ENCODE measurements at regions not wholly inside any gene's neighbourhood (a gene's known extent, or its start where the extent isn't known, plus 50 kb on each side); places are given as distances from the start of the nearest gene placed in this dataset.

DNA sequence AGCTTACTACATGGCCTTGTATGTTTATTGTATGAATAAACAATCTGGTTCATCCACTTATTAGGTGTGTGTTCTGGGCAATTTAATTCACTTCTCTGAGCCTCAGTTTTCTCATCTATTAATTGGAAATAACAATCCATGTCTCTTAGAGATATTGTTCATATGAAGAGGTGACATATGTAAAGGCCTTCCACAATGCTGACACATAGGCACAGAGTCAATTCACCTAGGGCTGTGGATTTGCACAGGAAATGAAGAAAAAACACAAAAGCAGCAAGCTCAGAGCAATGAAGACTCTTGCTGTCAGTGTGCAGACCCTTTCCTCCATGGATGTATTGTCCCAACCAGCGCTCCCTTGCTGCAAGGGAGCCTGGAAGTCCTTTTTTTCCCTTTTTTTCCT lies 195.2 kb upstream of the CAMK1G start:
- DNase-seq = no peak

DNA sequence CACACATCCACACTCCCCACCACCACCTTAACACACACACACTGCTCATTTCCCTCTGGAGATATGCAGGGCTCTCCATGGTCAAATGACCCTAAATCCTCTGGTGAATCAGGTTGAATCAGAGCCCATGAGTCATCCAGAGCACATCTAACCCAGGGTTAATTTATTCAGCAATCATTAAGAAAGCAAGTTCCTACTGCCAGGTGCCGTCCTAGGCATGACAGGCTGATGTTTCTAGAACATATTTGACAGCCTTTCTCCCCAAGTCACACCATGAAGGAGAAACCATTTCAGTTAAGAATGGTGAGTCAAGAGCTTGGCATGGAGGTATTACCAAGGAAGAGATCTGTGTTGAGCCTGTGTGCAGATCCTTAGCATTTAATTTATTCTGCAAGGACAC lies 194.3 kb upstream of the CAMK1G start:
- DNase-seq = no peak

DNA sequence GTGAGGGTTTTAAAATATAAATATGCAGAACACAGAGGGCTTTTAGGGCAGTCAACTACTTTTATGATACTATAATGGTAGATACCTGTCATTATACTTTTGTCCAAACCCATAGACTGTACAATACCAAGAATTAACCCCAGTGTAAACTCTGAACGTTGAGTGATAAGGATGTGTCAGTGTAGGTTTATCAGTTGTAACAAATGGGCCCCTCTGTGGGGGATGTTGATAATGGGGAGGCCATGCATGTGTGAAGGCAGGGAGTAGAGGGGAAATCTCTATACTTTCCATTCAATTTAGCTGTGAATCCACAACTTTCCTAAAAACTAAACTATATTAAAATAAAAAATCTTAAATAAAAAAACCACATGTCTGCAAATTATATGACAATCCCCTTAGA lies 193.5 kb upstream of the CAMK1G start:
- no peak for DNase-seq

DNA sequence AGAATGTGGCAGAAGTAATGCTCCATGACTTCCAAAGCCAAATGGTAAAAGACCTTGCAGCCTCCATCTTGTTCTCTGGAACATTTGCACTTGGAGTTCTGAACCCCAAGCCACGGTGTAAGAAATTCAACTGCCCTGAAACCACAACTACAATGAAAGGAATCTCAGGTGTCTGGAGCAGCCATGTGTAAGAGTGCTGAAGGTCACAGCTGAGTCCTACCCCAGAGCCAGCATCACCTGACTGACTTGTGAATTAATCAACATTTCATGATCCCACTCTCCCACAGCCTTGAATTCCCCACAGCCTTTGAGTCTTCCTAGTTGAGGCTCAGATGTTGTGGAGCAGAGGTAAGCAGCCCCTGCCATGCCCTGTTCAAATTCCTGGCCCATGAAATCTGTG lies 192.8 kb upstream of the CAMK1G start:
- no peak for DNase-seq

DNA sequence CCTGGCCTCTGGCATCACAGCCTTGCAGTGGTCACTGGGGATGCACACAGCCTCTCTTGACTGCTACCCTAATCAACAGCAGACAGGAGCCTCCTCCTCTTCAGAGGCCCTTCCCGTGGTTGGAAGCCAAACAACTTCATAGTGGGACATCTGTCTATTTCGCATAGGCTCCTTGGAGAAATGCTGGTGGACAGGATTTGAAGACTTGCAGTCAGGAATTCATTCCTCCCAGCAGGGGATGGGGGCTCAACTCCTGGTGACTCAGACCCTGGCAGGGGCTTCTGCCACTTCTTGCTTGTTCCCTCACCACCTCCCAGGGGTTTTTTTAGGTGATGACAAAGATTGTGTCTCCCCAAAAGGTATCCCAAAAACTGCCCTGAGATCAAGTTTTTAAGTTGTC lies 191.7 kb upstream of the CAMK1G start:
- DNase-seq = no peak

DNA sequence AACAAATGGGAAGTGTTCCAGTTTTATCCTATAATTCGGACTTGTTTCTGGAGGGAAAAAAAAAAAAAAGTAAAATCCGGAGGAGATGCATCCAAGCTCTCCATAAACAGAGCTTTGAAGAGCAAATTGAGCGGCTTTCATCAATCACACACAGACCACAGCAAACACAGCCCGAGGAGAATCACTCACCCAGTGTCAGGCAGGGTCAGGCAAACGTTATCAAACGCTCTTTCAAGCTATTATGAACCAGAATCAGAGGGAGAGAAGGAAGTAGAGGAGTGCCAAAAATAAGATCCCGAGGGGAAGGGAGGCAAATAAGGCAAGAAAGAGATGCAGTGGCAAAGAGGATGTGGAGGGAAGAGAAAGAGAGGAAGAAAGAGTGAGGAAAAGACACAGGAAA lies 188.3 kb upstream of the CAMK1G start:
- no peak for DNase-seq

DNA sequence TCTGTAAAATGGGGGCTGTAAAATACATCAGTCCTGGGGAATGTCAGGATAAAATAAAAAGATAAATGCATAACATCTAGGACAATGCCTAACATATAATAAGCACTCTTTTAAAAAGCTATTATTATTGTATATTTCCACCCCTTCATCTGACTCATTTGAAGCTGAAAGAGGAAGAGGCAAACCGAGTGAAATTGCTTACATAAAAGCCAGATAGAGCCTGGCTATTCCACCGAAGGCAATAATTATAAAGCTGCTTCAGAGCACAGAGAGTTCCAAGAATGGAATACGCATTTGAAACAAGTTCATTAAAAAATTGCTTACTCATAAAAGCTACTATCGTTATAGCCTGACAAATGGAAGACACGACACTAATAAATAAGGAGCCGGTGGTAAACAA lies 186.1 kb upstream of the CAMK1G start:
- no peak for DNase-seq

DNA sequence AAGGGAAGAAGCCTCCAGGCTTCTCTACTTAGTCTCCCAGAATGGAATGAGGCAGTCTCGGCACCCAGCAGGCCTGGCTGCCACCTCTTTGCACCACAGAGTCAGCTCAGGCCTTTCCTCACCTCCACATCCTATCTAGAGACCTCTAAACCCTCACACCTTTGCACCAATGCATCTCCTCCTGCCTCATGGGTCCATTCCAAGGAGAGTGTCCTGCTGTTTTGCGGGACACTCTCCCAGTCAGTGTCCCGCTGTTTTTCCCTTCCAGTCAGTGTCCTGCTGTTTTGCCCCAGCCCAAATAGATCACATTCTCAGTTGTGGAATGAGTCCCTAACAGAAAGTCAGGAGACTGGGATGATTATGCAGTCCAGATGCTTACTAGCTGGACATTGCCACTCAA lies 185.6 kb upstream of the CAMK1G start:
- no peak for DNase-seq

DNA sequence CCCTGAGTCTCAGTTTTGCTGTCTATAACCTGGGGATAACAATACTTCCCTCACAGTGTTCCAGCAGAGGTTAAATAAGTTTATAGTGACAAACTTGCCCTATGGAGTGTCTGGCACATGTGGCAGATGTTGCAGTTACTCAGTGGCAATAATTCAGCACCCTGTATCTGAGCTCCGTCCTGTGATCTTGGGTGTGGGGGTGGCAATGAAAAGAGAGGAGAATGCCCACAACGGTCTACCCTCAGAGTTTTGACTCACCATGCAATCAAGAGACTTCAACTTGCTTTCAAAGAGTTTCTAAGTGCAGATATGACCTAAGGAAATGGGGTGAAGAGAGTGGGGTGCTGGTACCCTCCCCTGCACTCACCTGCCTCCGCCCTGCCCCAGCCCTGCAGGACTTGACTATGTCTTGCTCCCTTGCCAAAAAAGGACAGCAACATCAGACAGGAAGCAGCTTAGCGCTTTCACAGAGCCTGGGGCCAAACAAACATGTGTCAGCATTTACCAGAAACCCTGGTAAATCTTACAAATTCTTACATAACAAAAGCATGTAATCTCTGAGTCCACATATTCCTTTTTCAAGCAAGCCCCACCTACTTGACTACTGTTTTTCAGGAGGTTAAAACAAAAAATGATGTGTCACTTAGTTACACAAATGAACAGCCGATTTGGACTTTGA lies 185.1 kb upstream of the CAMK1G start:
- DNase-seq = peak in 5 of 51 donors; percentile 1 to 9 (median 6)

DNA sequence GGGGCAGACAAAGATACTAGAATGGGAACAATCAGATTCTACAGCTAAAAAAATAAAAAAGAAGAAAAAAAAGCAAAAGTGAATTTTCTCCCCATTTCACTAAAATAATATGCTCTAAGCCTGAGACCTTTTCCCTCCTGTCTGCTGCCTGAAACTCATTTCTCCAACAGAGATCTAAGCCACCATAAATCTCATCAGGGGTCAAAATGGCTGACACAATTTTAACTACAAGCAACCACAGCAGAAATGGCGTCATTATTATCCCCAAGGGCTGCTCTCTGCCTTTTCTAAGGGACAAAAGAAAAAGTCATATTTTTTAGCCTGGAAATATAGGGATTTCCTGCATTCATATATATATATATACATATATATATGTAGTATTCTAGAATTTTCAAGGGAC lies 183.7 kb upstream of the CAMK1G start:
- no peak for DNase-seq

DNA sequence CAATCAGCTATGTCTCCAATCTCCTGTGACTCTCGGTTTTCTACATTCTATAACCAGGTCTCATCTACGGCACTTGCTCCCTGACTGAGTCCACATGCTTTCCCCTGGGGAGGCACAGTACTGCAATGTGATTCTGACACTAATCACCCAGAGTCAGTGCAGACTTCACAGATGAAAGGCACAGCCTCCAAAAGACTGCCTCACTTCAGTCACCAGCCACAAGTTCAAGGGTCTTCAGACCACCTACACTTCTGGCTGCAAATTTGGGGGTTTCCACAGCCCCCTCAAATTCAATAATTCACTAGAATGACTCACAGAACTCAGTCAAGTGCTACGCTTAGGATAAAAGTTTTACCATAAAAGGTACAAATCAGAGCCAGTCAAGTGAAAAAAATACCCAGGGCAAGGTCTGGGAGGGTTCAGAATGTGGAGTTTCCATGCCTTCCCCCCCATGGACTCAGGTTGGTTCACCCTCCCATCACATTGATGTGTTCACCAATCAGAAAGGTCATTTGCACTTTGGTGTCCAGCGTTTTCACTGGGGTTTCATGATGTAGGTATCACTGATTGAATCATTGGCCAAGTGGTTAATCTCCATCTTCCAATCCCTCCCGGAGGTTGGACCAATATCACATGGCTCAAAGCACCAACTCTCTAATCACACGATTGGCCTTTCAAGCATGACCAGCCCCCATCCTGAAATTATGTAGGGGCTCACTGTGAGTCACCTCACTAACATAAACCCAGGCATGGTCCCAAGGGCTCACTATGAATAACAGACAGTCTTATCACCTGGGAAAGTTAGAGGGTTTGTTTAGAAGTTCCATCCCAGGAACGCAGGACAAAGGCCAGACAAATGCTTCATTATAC lies 182.9 kb upstream of the CAMK1G start:
- DNase-seq = no peak

DNA sequence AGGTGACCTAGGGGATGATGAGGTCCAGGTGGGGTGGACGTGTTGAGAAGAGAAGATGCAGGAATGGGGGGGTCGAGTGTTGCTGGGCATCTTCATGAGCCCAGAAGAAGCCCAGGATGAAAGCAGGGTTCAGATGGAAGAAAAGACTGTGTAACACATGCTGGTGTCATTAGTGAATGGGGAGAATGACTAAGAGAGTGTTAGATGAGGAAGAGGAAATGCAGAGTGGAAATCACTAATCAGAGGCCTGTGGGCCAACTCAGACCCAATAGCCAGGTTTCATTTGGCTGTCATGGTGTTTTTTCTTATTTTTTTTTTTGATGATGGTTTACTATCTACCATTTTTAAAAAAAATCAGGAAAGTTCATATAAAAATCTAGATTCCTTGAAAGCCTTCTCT lies 180.8 kb upstream of the CAMK1G start:
- DNase-seq = no peak

DNA sequence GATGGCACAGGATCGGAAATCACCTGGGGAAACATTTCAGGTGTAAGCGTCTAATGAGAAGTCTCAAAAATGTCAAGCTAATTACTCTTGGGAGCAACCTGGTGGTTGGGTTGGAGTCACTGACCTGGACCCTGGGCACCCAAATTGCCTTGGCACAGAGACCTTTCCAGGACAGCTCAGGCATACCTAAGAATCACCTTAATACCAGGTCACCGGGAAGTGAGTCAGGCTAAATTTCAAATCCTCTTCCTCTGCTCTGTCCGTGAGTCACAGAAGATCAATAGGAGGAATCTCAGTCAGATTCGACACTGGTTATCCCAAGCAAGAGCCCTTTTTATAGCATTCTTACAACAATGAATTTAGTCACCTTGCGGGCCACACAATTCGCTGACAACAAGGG lies 179.6 kb upstream of the CAMK1G start:
- no peak for DNase-seq

DNA sequence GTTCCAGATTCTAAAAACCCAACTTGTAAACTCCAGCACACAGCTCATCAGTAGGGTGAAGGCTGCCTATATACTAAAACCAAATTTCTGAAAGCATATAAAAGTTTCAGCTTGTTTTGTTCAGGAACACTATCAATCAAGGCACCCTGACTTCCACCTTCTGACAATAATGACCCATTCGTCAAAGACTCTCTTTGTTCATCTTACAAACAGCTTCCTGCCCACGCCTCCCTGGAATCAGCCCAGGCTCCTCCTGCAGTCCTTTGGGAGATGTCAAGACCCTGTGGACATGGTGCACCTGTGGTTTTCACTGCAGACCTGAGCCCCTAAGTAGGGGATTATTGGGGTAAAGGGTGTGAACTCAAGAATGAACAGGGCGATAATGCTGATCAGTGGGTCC lies 178.9 kb upstream of the CAMK1G start:
- DNase-seq = no peak

DNA sequence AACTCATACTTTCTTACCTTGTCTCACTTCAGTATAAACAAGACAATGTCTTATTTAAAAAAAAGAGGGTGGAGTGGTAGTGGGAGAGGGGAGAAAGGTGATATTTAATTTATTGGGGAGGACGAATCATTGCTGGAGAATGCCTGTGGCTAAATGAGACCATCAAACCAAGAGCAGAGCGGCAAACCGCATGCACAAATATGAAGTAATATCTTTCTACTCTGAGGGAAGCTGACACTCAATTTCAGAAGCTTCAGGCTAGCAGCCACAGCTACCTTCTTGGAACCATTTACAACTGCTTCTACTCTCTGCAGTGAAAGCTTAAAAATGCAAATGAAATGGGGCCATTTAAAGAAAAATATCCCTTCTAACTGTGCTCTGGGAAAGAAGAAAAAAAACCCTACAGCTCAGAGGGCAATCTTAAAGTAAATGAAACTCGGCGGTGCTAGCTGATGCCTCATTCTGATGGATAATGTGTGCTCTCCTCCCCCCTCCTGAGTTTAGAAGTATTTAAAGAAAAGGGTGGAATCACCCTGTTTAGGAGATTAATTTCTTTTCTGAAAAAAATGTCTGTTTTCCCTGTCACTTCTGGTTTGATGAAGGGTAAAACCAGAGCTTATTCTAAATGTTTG lies 178.2 kb upstream of the CAMK1G start:
- DNase-seq = no peak

DNA sequence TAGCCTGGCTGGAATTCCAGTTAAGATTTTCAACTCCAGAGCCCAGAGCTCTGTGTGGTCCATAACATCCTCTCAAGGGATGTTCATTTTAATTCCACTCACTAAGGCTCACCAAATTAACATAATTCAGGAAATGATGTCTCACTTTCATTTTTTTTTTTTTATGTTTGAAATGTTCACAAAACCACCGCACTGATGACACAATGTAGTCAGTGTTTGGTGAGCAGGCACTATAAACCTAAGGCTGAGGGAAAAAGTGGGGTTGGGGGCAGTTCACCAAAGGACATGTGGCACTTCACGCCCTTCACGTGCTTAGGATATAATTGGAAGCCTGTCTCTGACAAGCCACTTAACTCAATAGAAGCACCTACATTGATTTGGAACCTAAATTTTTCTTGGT lies 177.3 kb upstream of the CAMK1G start:
- DNase-seq = no peak

DNA sequence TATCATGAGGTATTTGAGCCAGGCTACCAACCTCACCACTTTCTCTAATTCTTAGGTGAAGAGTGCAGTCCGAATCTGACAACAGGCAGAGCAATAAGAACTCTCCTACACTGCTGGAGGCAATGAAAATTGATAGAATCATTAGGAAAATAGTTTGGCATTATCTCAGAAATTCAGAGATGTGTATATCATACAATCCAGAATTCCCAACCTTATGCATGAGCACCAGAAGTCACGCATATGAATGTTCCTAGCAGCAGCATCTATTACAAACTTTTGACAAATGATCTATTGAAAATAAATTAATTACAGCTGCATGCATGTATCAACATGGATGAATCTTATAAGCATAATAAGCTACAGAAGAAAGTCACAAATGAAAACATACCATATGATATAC lies 176.9 kb upstream of the CAMK1G start:
- DNase-seq = no peak

DNA sequence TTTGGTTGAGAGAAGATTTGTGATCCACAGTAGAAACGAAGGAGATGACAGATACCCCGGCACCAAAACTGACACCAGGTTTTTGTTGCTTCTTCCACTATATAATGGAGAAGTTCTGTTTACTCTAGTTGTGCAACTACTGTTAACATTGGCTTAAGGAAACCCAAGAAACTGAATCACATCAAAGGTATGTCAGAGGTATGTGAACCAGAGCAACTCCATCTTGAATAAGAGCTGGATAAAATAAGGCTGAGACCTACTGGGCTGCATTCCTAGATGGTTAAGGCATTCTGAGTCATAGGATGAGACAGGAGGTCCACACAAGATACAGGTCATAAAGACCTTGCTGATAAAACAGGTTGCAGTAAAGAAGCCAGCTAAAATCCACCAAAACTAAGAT lies 173.7 kb upstream of the CAMK1G start:
- no peak for DNase-seq

DNA sequence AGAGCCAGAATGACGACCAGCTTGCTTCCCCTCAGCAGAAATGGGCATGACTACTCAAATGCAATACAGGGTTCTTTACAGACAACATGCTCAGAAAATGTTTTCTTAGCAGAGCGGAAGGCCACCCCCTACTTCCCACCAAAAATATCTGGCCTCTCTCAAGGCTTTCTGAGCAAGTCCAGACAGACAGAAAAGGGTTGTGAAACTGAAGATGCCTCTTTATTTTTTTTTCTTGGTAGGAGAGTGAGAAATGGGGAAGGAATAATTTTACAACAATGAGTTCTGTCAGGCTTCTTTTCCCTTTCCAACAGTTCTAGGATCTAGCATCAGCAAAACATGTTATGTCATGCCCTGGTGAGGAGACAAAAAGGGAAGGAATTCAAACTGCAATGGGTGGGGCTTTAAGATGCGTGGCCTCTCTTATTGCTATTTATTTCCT lies 172.0 kb upstream of the CAMK1G start:
- DNase-seq = peak in 7 of 51 donors; percentile 9 to 44 (median 10)

DNA sequence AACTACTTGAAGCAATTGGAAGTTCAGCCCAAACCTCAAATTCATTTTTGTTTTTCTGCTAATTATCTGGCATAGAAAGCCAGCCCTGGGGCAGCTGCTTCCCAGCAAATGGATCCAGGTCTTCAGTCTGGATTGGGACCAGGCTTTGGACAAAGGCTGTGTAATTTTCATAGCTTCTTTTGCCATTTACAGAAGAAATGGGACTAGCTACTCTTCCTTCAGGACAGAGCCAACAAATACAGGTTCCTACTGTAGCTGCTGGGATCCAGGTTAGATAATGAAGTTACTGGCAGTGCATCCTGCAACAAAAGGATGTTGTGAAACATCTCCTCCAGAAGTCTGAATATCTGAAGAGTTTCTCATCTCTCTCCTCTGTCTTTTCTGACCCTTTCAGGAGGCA lies 171.5 kb upstream of the CAMK1G start:
- no peak for DNase-seq

DNA sequence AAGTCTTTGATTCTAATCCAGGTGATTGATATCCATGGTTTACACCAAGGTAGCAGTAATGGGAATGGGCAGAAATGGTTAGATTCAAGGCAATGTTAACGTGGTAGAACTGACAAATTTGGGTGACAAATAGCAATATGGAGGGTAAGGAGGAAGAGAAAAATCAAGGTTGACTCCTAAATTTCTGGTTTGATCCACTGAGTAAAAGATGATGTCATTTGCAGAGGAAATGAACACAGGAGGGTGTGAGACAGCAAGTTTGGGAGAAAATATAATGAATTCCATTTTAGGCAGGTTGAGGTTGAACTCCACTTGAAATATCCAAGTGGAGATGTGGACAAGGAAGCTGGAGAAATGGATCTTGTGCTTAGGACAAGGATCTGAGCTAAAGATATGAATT lies 170.9 kb upstream of the CAMK1G start:
- DNase-seq = no peak

DNA sequence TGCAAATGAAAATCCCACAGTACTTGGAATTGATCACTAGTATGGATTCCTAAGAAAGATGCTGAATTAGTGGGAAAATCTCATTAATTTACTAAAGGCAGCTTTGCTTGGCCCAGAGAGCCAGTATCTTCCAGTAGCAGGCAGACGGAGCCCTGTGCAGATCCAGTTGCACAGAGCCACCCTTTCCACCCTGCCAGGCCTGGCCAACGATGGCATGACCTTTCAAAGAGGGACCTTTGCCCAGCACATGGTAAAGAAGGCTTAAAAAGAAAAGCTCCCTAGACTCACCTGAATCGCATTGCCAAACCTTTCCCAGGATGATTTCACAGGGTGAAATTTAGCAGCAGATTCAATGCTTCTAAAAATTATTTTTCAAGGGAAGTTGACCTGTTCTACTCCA lies 170.5 kb upstream of the CAMK1G start:
- DNase-seq = no peak

DNA sequence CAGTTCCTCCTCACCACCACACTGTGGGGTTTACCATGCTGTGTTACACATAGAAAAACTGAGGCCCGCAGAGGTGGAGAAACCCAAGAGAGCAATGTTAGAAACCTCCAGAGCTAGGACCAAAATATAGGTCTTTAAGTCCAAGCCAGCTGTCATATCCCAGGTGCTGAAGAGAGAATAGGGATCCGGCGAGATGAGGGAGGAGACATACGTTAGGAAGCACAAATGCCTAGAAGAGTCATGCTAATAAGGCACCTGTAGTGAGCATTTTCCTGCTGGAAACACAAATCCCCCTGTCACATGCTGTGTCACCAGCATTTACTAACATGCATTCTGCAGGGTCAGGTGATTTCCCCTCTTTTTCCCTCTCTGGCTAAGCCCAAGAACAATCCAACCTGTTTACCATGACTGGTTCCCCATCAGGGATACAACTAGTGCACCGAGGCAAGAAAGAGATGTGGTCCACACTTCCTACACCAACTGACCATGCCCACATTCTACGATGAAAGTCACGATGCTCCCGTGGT lies 168.6 kb upstream of the CAMK1G start:
- no peak for DNase-seq

All from hypothalamus (tissue), 51 donors.